Activated CD4-positive, alpha-beta memory T cell treated with anti-CD3 and anti-CD28 coated beads, Interleukin-2, amount 10 ng/mL, durations not matched to agents 7 days and 5 days (primary cell): ENCODE measurements at regions not wholly inside any gene's neighbourhood (a gene's known extent, or its start where the extent isn't known, plus 50 kb on each side); places are given as distances from the start of the nearest gene placed in this dataset.

Experiments
- CTCF ChIA-PET: fragments of 350-600 bp; sonication (Branson Sonifier 250); formaldehyde crosslinking; loops from one replicate; lab custom pipeline; 2021; ENCODE audit warnings: antibody characterized with exemption, inconsistent platforms; lab: Charles Lee
- POLR2A ChIA-PET: fragments of 350-600 bp; sonication (Branson Sonifier 250); formaldehyde crosslinking; loops from one replicate; lab custom pipeline; 2021; ENCODE audit warnings: antibody characterized with exemption; lab: Charles Lee
- DNase-seq: peaks from one replicate; pipeline ENCODE4 v3.0.0-alpha.2; 2020
- H3K27ac Mint-ChIP-seq: one replicate; pipeline ENCODE4 v1.8.0; 2021; ENCODE audit warnings: mild to moderate bottlenecking, mixed read lengths
- H3K27me3 Mint-ChIP-seq: one replicate; pipeline ENCODE4 v1.8.0; 2021; ENCODE audit warnings: mixed read lengths
- H3K36me3 Mint-ChIP-seq: one replicate; pipeline ENCODE4 v1.8.0; 2021; ENCODE audit warnings: low read depth, mixed read lengths
- H3K4me1 Mint-ChIP-seq: one replicate; pipeline ENCODE4 v1.8.0; 2021; ENCODE audit warnings: mixed read lengths
- H3K4me3 Mint-ChIP-seq: one replicate; pipeline ENCODE4 v1.8.0; 2021; ENCODE audit warnings: mild to moderate bottlenecking, mixed read lengths
- H3K9me3 Mint-ChIP-seq: one replicate; pipeline ENCODE4 v1.8.0; 2021; ENCODE audit warnings: mixed read lengths

- Mint-ChIP-seq H3K9me3 (no peaks in the 10 kb centered on the region), H3K27ac (no peak overlapping the region), H3K4me3 (no peak overlapping the region), H3K36me3 (no peaks in the 10 kb centered on the region), H3K4me1 (no peaks in the 10 kb centered on the region), H3K27me3 (peaks cover 2% of the 10 kb centered on the region)
- ChIA-PET CTCF (no interaction called here), POLR2A (no interaction called here)
- no peak for DNase-seq
Measured at GRCh38 chr1:3954170-3955169, 54.4 kb upstream of the C1orf174 start.

DNA sequence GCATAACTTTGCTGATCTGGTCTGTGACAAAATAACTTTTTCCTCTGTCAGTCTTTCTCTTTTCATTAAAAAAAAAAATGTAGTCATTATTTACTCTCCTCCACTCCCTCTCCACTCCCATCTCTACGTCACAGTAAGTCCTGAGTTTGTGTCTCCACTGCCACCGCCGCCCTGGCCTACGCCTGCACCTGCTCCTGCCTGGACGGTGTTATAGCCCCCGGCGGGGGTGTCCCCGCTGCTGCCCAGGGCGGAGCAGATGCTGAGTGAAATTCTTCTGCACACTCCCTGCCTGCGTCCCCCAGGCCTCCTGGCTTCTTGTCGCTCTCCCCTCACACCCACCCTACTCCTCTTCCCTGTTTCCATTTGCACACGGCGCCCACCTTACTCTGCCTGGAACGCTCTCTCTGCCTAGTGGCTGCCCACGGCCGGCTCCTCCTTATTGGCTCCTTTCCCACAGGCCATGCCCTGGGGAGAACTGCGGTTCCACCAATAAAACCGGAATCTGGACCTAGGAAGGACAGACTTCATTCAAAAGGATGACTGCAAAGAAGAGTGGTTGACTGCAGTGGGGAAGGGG lies 55.2 kb upstream of the C1orf174 start:
- Mint-ChIP-seq H3K4me3 (no peak overlapping the region), H3K4me1 (no peaks in the 10 kb centered on the region), H3K27ac (no peak overlapping the region), H3K27me3 (peaks cover 2% of the 10 kb centered on the region), H3K9me3 (no peaks in the 10 kb centered on the region), H3K36me3 (no peaks in the 10 kb centered on the region)
- ChIA-PET POLR2A (no interaction called here), CTCF (no interaction called here)
- DNase-seq = no peak

- no peak for DNase-seq
- Mint-ChIP-seq H3K36me3 (no peaks in the 10 kb centered on the region), H3K27ac (no peak overlapping the region), H3K27me3 (peaks cover 2% of the 10 kb centered on the region), H3K4me3 (no peak overlapping the region), H3K4me1 (no peaks in the 10 kb centered on the region), H3K9me3 (no peaks in the 10 kb centered on the region)
- ChIA-PET POLR2A (no interaction called here), CTCF (no interaction called here)
Measured at GRCh38 chr1:3956527-3957170, 56.6 kb upstream of the C1orf174 start.

GRCh38 chr1:3959361-3959760 lies 59.3 kb upstream of the C1orf174 start:
- no peak overlapping the region for H3K4me3 Mint-ChIP-seq
- H3K4me1 Mint-ChIP-seq = no peaks in the 10 kb centered on the region
- H3K27me3 Mint-ChIP-seq = no peaks in the 10 kb centered on the region
- no peak for DNase-seq
- CTCF ChIA-PET = no interaction called here
- H3K36me3 Mint-ChIP-seq = no peaks in the 10 kb centered on the region
- no peaks in the 10 kb centered on the region for H3K9me3 Mint-ChIP-seq
- POLR2A ChIA-PET = no interaction called here
- no peak overlapping the region for H3K27ac Mint-ChIP-seq

GRCh38 chr1:3963554-3963953 lies 63.5 kb upstream of the C1orf174 start:
- H3K4me3 Mint-ChIP-seq = no peak overlapping the region
- H3K27me3 Mint-ChIP-seq = no peaks in the 10 kb centered on the region
- no peaks in the 10 kb centered on the region for H3K9me3 Mint-ChIP-seq
- no peaks in the 10 kb centered on the region for H3K36me3 Mint-ChIP-seq
- no peak for DNase-seq
- ChIA-PET CTCF (no interaction called here), POLR2A (no interaction called here)
- H3K27ac Mint-ChIP-seq = no peak overlapping the region
- no peaks in the 10 kb centered on the region for H3K4me1 Mint-ChIP-seq

DNA sequence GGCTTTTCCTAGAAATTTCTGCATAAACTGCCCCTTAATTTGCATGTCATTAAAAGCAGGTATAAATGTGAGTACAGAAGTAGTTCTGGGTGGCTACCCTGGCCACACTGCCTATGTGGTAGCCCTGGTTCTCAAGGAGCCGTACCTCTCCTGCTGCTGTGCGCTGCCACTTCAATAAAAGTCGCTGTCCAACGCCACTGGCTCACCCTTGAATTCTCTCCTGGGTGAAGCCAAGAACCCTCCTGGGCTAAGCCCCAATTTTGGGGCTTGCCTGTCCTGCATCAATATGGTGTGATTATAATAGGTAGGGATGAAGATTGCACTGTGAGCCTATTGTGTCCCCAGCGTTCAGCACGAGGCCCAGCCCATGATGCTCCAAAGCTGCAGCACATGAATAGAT lies 65.6 kb upstream of the C1orf174 start:
- no peak overlapping the region for H3K27ac Mint-ChIP-seq
- H3K36me3 Mint-ChIP-seq = no peaks in the 10 kb centered on the region
- no peaks in the 10 kb centered on the region for H3K9me3 Mint-ChIP-seq
- H3K4me3 Mint-ChIP-seq = no peak overlapping the region
- CTCF ChIA-PET = no interaction called here
- no peak for DNase-seq
- no peaks in the 10 kb centered on the region for H3K4me1 Mint-ChIP-seq
- H3K27me3 Mint-ChIP-seq = no peaks in the 10 kb centered on the region
- POLR2A ChIA-PET = no interaction called here

GRCh38 chr1:3968851-3969250 lies 68.8 kb upstream of the C1orf174 start:
- Mint-ChIP-seq H3K4me3 (no peak overlapping the region), H3K27ac (no peak overlapping the region), H3K27me3 (no peaks in the 10 kb centered on the region), H3K9me3 (no peaks in the 10 kb centered on the region), H3K4me1 (no peaks in the 10 kb centered on the region), H3K36me3 (no peaks in the 10 kb centered on the region)
- CTCF ChIA-PET = no interaction called here
- POLR2A ChIA-PET = no interaction called here
- DNase-seq = no peak

DNA sequence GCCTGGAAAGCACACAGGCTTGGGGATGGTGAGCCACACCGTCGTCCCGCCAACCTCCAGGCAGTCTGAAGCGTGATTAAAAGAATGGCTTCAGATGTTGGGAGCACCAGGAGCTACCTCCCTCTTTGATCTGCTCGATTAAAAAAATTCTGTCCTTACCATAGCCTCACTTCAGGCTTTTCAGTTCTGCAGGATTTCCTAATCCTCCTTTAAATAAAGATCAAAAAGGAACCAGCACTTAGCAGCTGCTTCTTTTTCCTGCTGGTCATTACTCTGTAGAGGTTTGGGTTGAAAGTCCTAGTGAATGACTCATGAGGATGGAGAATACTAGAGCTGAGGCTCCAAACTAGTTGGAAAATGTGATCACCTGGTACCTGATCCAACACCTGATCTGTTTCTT lies 71.9 kb upstream of the C1orf174 start:
- Mint-ChIP-seq H3K4me3 (no peak overlapping the region), H3K27me3 (no peaks in the 10 kb centered on the region), H3K4me1 (no peaks in the 10 kb centered on the region), H3K9me3 (no peaks in the 10 kb centered on the region), H3K27ac (no peak overlapping the region), H3K36me3 (no peaks in the 10 kb centered on the region)
- POLR2A ChIA-PET = no interaction called here
- DNase-seq = no peak
- CTCF ChIA-PET = no interaction called here

DNA sequence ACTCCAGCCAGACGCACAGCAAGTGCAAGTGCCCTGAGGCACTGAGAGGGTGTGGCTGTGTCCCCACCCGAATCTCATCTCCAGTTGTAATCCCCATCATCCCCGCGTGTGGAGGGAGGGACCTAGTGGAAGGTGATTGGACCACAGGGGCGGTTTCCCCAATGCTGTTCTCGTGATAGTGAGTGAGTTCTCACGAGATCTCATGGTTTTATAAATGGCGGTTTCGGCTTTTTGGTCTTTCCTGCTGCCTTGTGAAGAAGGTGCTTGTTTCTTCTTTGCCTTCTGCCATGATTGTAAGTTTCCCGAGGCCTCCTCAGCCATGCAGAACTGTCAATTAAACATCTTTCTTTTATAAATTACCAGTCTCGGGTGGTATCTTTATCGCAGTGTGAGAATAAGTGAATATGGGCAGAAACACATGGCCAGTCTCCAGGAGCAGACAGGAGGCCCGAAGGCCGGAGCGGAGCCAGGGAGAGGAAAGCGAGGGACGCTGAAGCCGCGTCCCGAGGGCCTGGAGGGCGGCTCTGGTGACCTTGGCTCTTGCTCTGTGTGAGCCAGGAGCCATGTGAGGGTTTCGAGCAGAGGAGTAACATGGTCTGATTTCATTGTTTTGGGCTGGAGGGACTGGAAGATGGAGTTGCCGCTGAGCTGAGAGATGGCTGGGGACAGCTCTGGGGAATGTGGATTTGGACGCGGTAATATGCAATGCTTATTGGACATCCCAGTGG lies 76.0 kb upstream of the C1orf174 start:
- ChIA-PET POLR2A (no interaction called here), CTCF (no interaction called here)
- H3K36me3 Mint-ChIP-seq = no peaks in the 10 kb centered on the region
- H3K4me1 Mint-ChIP-seq = no peaks in the 10 kb centered on the region
- H3K4me3 Mint-ChIP-seq = no peak overlapping the region
- H3K9me3 Mint-ChIP-seq = no peaks in the 10 kb centered on the region
- H3K27me3 Mint-ChIP-seq = no peaks in the 10 kb centered on the region
- H3K27ac Mint-ChIP-seq = no peak overlapping the region
- no peak for DNase-seq

GRCh38 chr1:3976821-3977220 lies 76.7 kb upstream of the C1orf174 start:
- Mint-ChIP-seq H3K27me3 (no peaks in the 10 kb centered on the region), H3K4me3 (no peak overlapping the region), H3K9me3 (no peaks in the 10 kb centered on the region), H3K4me1 (no peaks in the 10 kb centered on the region), H3K27ac (no peak overlapping the region), H3K36me3 (no peaks in the 10 kb centered on the region)
- ChIA-PET POLR2A (no interaction called here), CTCF (no interaction called here)
- no peak for DNase-seq

GRCh38 chr1:3978196-3978989 lies 78.3 kb upstream of the C1orf174 start:
- POLR2A ChIA-PET = interaction anchor here (0.6 kb wide), 1 partner anchor 159 kb away, joined by 3 read pairs; no protein-coding TSS in a partner anchor
- Mint-ChIP-seq H3K36me3 (no peaks in the 10 kb centered on the region), H3K9me3 (no peaks in the 10 kb centered on the region), H3K4me3 (no peak overlapping the region), H3K27ac (no peak overlapping the region), H3K4me1 (no peaks in the 10 kb centered on the region), H3K27me3 (peaks cover 2% of the 10 kb centered on the region)
- DNase-seq = no peak
- CTCF ChIA-PET = no interaction called here

GRCh38 chr1:3978990-3979325 lies 78.9 kb upstream of the C1orf174 start:
- Mint-ChIP-seq H3K4me1 (no peaks in the 10 kb centered on the region), H3K9me3 (no peaks in the 10 kb centered on the region), H3K4me3 (no peak overlapping the region), H3K27ac (no peak overlapping the region), H3K36me3 (no peaks in the 10 kb centered on the region), H3K27me3 (peaks cover 2% of the 10 kb centered on the region)
- DNase-seq = no peak
- ChIA-PET CTCF (no interaction called here), POLR2A (interaction anchor here (0.6 kb wide), 1 partner anchor 159 kb away, joined by 3 read pairs; no protein-coding TSS in a partner anchor)
